Cardiac muscle cell (in vitro differentiated cells and primary cell): ENCODE measurements at regions not wholly inside any gene's neighbourhood (a gene's known extent, or its start where the extent isn't known, plus 50 kb on each side); places are given as distances from the start of the nearest gene placed in this dataset.

Source experiments
- DNase-seq, 2 donors: peaks; one replicate each; pipeline versions ENCODE4 v3.0.0 to v3.0.0-alpha.2; 2010 to 2017; ENCODE audit warnings: low read depth in 1 of 2, low spot score in 1 of 2
- H3K27ac ChIP-seq: fragments of 200-600 bp; sonication (generic); 2 replicates; pipeline ENCODE4 v1.5.1; 2016
- H3K27me3 ChIP-seq: fragments of 200-600 bp; sonication (generic); 2 replicates; pipeline ENCODE4 v1.6.0; 2016; ENCODE audit warnings: control low read depth
- H3K36me3 ChIP-seq: fragments of 200-600 bp; sonication (generic); 2 replicates; pipeline ENCODE4 v1.5.1; 2016; ENCODE audit warnings: control low read depth
- H3K4me1 ChIP-seq: fragments of 200-600 bp; sonication (generic); 2 replicates; pipeline ENCODE4 v1.8.1; 2017; ENCODE audit warnings: low read depth, mild to moderate bottlenecking, mixed run types
- H3K4me3 ChIP-seq: fragments of 200-600 bp; sonication (generic); 2 replicates; pipeline ENCODE4 v1.5.1; 2016; ENCODE audit warnings: mild to moderate bottlenecking
- H3K9me3 ChIP-seq: fragments of 200-600 bp; sonication (generic); 2 replicates; pipeline ENCODE4 v1.5.1; 2017; ENCODE audit warnings: low read depth, mild to moderate bottlenecking, control low read depth
- TF ChIP-seq, protein P1 (sequence below): IDR thresholded peaks from 2 replicates; pipeline ENCODE4 v1.5.1; 2012; ENCODE audit warnings: low read depth, mild to moderate bottlenecking, low read length

DNA sequence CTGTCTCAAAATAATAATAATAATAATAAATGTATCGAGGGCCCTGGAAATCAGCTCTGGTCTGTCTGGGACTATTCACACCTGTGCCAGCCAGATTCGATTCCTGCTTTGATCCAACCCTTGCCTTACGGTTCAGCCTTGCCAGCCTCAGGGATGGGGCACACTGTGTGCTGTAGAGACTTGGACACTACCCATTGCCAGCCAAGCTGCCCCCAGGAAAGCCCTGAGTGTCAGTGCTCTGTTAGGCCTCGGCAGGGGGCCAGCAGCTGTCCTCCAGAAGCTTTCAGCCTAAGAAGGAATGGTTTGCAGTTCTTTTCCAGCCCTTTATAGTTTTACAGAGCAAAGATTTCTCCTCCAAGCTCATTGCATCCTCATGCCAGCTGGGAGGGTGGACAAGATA, 96.2 kb upstream of the RUNX3 start:
- Histone ChIP-seq H3K4me3 (no peak overlapping the region), H3K9me3 (no peaks in the 10 kb centered on the region), H3K36me3 (no peaks in the 10 kb centered on the region), H3K27ac (no peak overlapping the region), H3K4me1 (peaks cover 12% of the 10 kb centered on the region), H3K27me3 (no peaks in the 10 kb centered on the region)
- TF ChIP-seq, protein P1, sequence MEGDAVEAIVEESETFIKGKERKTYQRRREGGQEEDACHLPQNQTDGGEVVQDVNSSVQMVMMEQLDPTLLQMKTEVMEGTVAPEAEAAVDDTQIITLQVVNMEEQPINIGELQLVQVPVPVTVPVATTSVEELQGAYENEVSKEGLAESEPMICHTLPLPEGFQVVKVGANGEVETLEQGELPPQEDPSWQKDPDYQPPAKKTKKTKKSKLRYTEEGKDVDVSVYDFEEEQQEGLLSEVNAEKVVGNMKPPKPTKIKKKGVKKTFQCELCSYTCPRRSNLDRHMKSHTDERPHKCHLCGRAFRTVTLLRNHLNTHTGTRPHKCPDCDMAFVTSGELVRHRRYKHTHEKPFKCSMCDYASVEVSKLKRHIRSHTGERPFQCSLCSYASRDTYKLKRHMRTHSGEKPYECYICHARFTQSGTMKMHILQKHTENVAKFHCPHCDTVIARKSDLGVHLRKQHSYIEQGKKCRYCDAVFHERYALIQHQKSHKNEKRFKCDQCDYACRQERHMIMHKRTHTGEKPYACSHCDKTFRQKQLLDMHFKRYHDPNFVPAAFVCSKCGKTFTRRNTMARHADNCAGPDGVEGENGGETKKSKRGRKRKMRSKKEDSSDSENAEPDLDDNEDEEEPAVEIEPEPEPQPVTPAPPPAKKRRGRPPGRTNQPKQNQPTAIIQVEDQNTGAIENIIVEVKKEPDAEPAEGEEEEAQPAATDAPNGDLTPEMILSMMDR: no peak
- no peak for DNase-seq

DNA sequence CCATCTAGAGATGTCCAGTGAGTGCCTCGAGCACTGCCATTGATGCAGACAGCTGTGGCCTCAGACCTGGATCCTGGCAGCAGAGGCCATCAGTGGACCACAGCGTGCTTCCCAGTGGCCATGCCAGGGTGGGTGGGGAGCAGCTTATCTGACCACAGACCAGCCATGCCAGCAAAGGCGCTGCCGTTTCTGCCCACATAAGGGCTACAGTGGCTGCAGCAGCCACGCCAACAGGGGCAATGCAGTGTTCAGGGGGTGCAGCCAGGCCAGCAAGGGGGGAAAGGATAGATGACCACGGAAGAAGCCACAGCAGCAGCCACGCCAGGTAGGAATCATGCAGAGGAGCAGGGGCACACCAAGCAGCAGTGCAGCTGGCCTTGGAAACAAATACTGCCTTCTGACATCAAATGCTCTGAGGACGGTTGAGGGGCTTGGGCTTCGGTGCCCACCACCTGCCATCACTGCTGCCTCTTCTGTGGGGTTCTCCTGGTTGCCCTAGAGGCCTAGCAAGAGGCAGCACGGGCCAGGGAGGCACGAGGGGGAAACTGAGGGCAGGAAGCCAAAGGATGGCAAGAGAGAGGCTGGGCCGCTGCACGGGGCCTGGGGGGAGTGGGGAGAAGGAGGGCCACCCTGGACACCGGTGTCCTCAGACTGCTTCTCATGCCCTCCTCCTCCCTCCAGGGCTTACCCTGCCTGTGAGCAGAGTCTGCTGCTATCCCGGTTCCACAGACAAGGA, 94.7 kb upstream of the RUNX3 start:
- TF ChIP-seq, protein P1: no peak
- H3K4me1 ChIP-seq: peaks cover 12% of the 10 kb centered on the region
- no peaks in the 10 kb centered on the region for H3K27me3 ChIP-seq
- H3K9me3 ChIP-seq: no peaks in the 10 kb centered on the region
- no peak overlapping the region for H3K4me3 ChIP-seq
- no peak for DNase-seq
- no peaks in the 10 kb centered on the region for H3K36me3 ChIP-seq
- H3K27ac ChIP-seq: no peak overlapping the region

GRCh38 chr1:25023826-25024225, 93.8 kb upstream of the RUNX3 start:
- TF ChIP-seq, protein P1: no peak
- Histone ChIP-seq H3K27ac (no peak overlapping the region), H3K27me3 (no peaks in the 10 kb centered on the region), H3K4me1 (peaks cover 12% of the 10 kb centered on the region), H3K4me3 (no peak overlapping the region), H3K9me3 (no peaks in the 10 kb centered on the region), H3K36me3 (no peaks in the 10 kb centered on the region)
- no peak for DNase-seq

- TF ChIP-seq, protein P1: no peak
- no peak for DNase-seq
- Histone ChIP-seq H3K4me3 (no peak overlapping the region), H3K4me1 (peaks cover 12% of the 10 kb centered on the region), H3K27me3 (no peaks in the 10 kb centered on the region), H3K9me3 (no peaks in the 10 kb centered on the region), H3K36me3 (no peaks in the 10 kb centered on the region), H3K27ac (peak overlapping the region; percentile 90)
These were observed 93.1 kb upstream of the RUNX3 start for GRCh38 chr1:25023190-25023578.

GRCh38 chr1:25022361-25023189, 92.5 kb upstream of the RUNX3 start:
- Histone ChIP-seq H3K9me3 (no peaks in the 10 kb centered on the region), H3K27ac (peak overlapping the region; percentile 90), H3K4me3 (no peak overlapping the region), H3K36me3 (no peaks in the 10 kb centered on the region), H3K27me3 (no peaks in the 10 kb centered on the region), H3K4me1 (peaks cover 12% of the 10 kb centered on the region)
- TF ChIP-seq, protein P1: no peak
- peak; percentile 67 to 89 for DNase-seq
